ENCODE measurements at regions not wholly inside any gene's neighbourhood (a gene's known extent, or its start where the extent isn't known, plus 50 kb on each side); places are given as distances from the start of the nearest gene placed in this dataset.

GRCh38 chr5:156273325-156273724 is 53.6 kb upstream of the SGCD start:
- H3K4me3 ChIP-seq (ENCODE audit: control insufficient read depth, low read depth, low read length) = no peak overlapping the region
- DNase-seq (ENCODE audit: low read depth) = no peak
- no peak for TF ChIP-seq CTCF (conservative IDR thresholded peaks at IDR 0.05; ENCODE audit: control insufficient read depth, insufficient read depth, low read depth, low read length)

- TF ChIP-seq CTCF (conservative IDR thresholded peaks at IDR 0.05; ENCODE audit: control insufficient read depth, insufficient read depth, low read depth, low read length) = no peak
- DNase-seq (ENCODE audit: low read depth) = no peak
- no peak overlapping the region for H3K4me3 ChIP-seq (ENCODE audit: control insufficient read depth, low read depth, low read length)
Measured at GRCh38 chr5:156274453-156274852, 52.5 kb upstream of the SGCD start.
